ENCODE measurements at regions not wholly inside any gene's neighbourhood (a gene's known extent, or its start where the extent isn't known, plus 50 kb on each side); places are given as distances from the start of the nearest gene placed in this dataset.
"Not testable (repeated sequence)": the region's sequence is repeated elsewhere in the genome, so short reads cannot be mapped to it uniquely, and the experiment has no call there.

DNA sequence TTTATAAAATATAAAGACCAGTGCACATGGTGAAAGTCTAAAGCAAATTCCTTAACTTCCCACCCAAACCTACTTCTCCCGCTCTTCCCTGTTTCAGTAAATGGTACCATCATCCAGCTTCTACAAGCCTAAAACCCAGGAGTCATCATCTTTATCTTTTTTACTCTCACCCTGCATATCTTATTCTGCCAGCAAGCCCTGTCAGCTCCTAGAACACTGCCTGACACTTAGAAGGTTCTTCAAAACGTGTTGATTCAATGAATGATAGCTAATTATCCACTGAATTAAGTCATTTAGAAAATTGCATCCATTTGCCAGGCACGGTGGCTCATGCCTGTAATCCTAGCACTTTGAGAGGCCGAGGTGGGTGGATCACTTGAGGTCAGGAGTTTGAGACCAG lies 185.7 kb downstream of the TFAP2B start:
- POLR2A ChIA-PET, result interaction anchor here in 1 of 2 donors (0.6 kb wide), 1 partner anchor 130 kb away, joined by 3 read pairs; no protein-coding TSS in a partner anchor
- peaks cover 2 to 8% (median 7%) of the 10 kb centered on the region in 3 donors for H3K9me3 Mint-ChIP-seq
- no peak for DNase-seq
- H3K4me3 ChIP-seq (ENCODE audit: control insufficient read depth in 1 of 2, extremely low read depth in 1 of 2, low read length in 1 of 2), result no peak overlapping the region
- no peak overlapping the region for H3K27ac Mint-ChIP-seq
- H3K9me3 ChIP-seq, result no peaks in the 10 kb centered on the region
- no peaks in the 10 kb centered on the region for H3K36me3 Mint-ChIP-seq
- no peaks in the 10 kb centered on the region for H3K27me3 ChIP-seq (replicated peaks in 1 of 2; ENCODE audit: control insufficient read depth in 2 of 2, extremely low read depth in 1 of 2, insufficient read depth in 2 of 2, low read length in 1 of 2)
- H3K36me3 ChIP-seq (ENCODE audit: control insufficient read depth in 2 of 2, extremely low read depth in 1 of 2, insufficient read depth in 1 of 2, low read length in 1 of 2), result no peaks in the 10 kb centered on the region
- 100% methylated on average over 1 of the region's 4 CpGs for WGBS (ENCODE audit: insufficient coverage)
- no peaks in the 10 kb centered on the region for H3K4me1 ChIP-seq (ENCODE audit: control insufficient read depth in 1 of 2, extremely low read depth in 1 of 2, insufficient read depth in 2 of 2, low read length in 2 of 2)
- H3K27ac ChIP-seq (ENCODE audit: low read length), result no peak overlapping the region
- H3K27me3 Mint-ChIP-seq, result no peaks in the 10 kb centered on the region
- ATAC-seq (replicated peaks in 1 of 4), result no peak
- no peaks in the 10 kb centered on the region for H3K4me1 Mint-ChIP-seq
- no peak overlapping the region for H3K4me3 Mint-ChIP-seq
- CTCF ChIA-PET, result no interaction called here

DNA sequence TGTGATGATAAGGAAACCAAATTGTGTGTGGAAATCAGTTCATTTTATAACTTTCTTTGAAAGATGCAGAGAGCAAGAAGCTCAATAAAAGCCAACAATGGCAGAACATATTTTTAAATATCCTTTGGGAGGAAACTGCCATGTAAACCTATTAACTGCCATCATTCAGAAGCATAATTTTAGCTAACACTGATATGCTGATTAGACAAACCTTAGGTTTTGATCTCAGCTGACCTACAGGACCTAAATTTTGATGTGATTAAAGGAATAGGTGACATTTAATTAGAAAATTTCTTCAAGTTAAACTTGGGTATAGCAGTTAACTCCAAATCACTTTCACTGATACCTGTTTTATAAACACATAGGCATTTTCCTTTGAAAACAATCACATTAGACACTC lies 187.1 kb downstream of the TFAP2B start:
- no peak overlapping the region for H3K27ac ChIP-seq (ENCODE audit: low read length)
- H3K9me3 ChIP-seq, result no peaks in the 10 kb centered on the region
- no peaks in the 10 kb centered on the region for H3K27me3 ChIP-seq (replicated peaks in 1 of 2; ENCODE audit: control insufficient read depth in 2 of 2, extremely low read depth in 1 of 2, insufficient read depth in 2 of 2, low read length in 1 of 2)
- no peaks in the 10 kb centered on the region for H3K36me3 Mint-ChIP-seq
- H3K27me3 Mint-ChIP-seq, result no peaks in the 10 kb centered on the region
- no peak overlapping the region for H3K4me3 ChIP-seq (ENCODE audit: control insufficient read depth in 1 of 2, extremely low read depth in 1 of 2, low read length in 1 of 2)
- no peak overlapping the region for H3K4me3 Mint-ChIP-seq
- no peak overlapping the region for H3K27ac Mint-ChIP-seq
- ATAC-seq (replicated peaks in 1 of 4), result no peak
- peaks cover 2 to 8% (median 7%) of the 10 kb centered on the region in 3 donors for H3K9me3 Mint-ChIP-seq
- no peaks in the 10 kb centered on the region for H3K4me1 ChIP-seq (ENCODE audit: control insufficient read depth in 1 of 2, extremely low read depth in 1 of 2, insufficient read depth in 2 of 2, low read length in 2 of 2)
- no peak for DNase-seq
- ChIA-PET CTCF (no interaction called here), POLR2A (no interaction called here)
- no peaks in the 10 kb centered on the region for H3K36me3 ChIP-seq (ENCODE audit: control insufficient read depth in 2 of 2, extremely low read depth in 1 of 2, insufficient read depth in 1 of 2, low read length in 1 of 2)
- no peaks in the 10 kb centered on the region for H3K4me1 Mint-ChIP-seq

DNA sequence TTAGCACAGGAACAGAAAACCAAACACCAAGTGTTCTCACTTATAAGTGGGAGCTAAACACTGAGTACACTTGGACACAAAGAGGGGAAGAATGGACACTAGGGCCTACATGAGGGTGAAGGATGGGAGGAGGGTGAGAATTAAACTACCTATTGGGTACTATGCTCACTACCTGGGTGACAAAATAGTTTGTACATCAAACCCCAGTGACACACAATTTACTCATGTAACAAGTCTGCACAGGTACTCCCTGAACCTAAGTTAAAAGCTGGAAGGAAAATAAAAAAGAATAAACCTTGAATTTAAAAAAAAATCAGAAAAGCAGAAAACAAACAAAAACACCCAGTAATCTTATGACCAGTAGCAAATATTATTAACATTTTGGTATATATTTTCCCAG lies 188.6 kb downstream of the TFAP2B start:
- DNase-seq (no peak), ATAC-seq (replicated peaks in 1 of 4) (no peak)
- no peak overlapping the region for H3K27ac ChIP-seq (ENCODE audit: low read length)
- Mint-ChIP-seq H3K36me3 (no peaks in the 10 kb centered on the region), H3K4me1 (no peaks in the 10 kb centered on the region), H3K27me3 (no peaks in the 10 kb centered on the region), H3K27ac (no peak overlapping the region), H3K9me3 (peaks cover 2 to 8% (median 7%) of the 10 kb centered on the region in 3 donors), H3K4me3 (no peak overlapping the region)
- H3K9me3 ChIP-seq, result no peaks in the 10 kb centered on the region
- H3K4me3 ChIP-seq (ENCODE audit: control insufficient read depth in 1 of 2, extremely low read depth in 1 of 2, low read length in 1 of 2), result no peak overlapping the region
- no peaks in the 10 kb centered on the region for H3K27me3 ChIP-seq (replicated peaks in 1 of 2; ENCODE audit: control insufficient read depth in 2 of 2, extremely low read depth in 1 of 2, insufficient read depth in 2 of 2, low read length in 1 of 2)
- H3K36me3 ChIP-seq (ENCODE audit: control insufficient read depth in 2 of 2, extremely low read depth in 1 of 2, insufficient read depth in 1 of 2, low read length in 1 of 2), result no peaks in the 10 kb centered on the region
- CTCF ChIA-PET, result no interaction called here
- POLR2A ChIA-PET, result no interaction called here
- no peaks in the 10 kb centered on the region for H3K4me1 ChIP-seq (ENCODE audit: control insufficient read depth in 1 of 2, extremely low read depth in 1 of 2, insufficient read depth in 2 of 2, low read length in 2 of 2)

DNA sequence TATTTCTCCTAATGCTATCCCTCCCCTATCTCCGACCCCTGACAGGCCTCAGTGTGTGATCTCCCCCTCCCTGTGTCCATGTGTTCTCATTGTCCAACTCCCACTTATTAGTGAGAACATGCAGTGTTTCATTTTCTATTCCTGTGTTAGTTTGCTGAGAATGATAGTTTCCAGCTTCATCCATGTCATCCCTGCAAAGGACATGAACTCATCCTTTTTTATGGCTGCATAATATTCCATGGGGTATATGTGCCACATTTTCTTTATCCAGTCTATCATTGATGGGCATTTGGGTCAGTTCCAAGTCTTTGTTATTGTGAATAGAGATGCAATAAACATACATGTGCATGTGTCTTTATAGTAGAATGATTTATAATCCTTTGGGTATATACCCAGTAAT lies 190.0 kb downstream of the TFAP2B start:
- H3K27me3 Mint-ChIP-seq; POLR2A ChIA-PET; H3K9me3 ChIP-seq; H3K4me3 Mint-ChIP-seq; H3K4me1 ChIP-seq (ENCODE audit: control insufficient read depth in 1 of 2, extremely low read depth in 1 of 2, insufficient read depth in 2 of 2, low read length in 2 of 2); H3K4me3 ChIP-seq (ENCODE audit: control insufficient read depth in 1 of 2, extremely low read depth in 1 of 2, low read length in 1 of 2); H3K27me3 ChIP-seq (replicated peaks in 1 of 2; ENCODE audit: control insufficient read depth in 2 of 2, extremely low read depth in 1 of 2, insufficient read depth in 2 of 2, low read length in 1 of 2); H3K36me3 ChIP-seq (ENCODE audit: control insufficient read depth in 2 of 2, extremely low read depth in 1 of 2, insufficient read depth in 1 of 2, low read length in 1 of 2); H3K36me3 Mint-ChIP-seq; DNase-seq; H3K9me3 Mint-ChIP-seq; CTCF ChIA-PET; ATAC-seq (replicated peaks in 1 of 4); H3K4me1 Mint-ChIP-seq; H3K27ac ChIP-seq (ENCODE audit: low read length); H3K27ac Mint-ChIP-seq: not testable (repeated sequence)
- no CpG with 5 or more reads among the region's 1 CpG for WGBS (ENCODE audit: insufficient coverage)

DNA sequence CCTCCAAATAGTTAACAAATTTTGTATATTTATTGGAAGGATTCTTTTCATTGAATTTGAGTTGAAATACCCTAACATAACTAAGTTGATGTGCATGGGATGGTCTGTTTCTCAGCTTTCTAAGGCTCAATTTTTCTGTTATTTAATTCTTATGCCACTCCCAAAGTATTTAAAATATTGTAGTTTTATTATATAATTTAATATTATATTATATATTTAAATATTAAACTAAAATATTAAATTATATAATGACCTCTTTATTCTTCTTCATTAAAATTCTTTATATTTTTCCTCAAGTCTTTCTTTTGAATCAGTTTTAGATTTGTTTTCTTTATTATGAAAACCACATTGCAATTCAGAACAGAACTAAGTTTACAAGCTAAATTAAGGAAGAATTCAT lies 194.7 kb downstream of the TFAP2B start:
- CTCF ChIA-PET, result no interaction called here
- H3K9me3 Mint-ChIP-seq, result peaks cover 0 to 2% (median 0%) of the 10 kb centered on the region in 3 donors

DNA sequence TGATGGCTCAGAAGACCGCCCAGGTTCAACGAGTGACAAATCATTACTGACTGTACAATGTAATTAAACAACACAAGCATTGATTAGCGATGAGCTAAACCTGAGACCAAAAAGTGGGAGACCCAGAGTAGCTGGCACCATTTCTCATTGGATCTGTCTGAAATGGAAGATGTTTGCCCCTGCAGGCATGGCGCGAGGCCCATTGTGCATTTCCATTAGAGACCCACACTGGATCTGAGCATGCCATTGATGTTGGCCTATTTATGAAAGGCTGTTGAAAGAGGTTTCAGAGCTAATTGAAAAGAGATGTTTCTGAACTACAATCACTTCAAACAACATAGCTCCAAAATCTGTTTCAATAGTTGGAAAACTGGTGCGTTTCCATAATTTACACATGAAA lies 196.7 kb downstream of the TFAP2B start:
- 82% methylated on average over 3 of the region's 6 CpGs for WGBS (ENCODE audit: insufficient coverage)
- Mint-ChIP-seq H3K9me3 (no peaks in the 10 kb centered on the region), H3K4me1 (no peaks in the 10 kb centered on the region), H3K27ac (no peak overlapping the region), H3K36me3 (no peaks in the 10 kb centered on the region), H3K27me3 (no peaks in the 10 kb centered on the region), H3K4me3 (no peak overlapping the region)
- DNase-seq, result no peak
- H3K27ac ChIP-seq (ENCODE audit: low read length), result no peak overlapping the region
- CTCF ChIA-PET, result no interaction called here
- H3K4me1 ChIP-seq (ENCODE audit: control insufficient read depth in 1 of 2, extremely low read depth in 1 of 2, insufficient read depth in 2 of 2, low read length in 2 of 2), result no peaks in the 10 kb centered on the region
- no peaks in the 10 kb centered on the region for H3K36me3 ChIP-seq (ENCODE audit: control insufficient read depth in 2 of 2, extremely low read depth in 1 of 2, insufficient read depth in 1 of 2, low read length in 1 of 2)
- ATAC-seq (replicated peaks in 1 of 4), result no peak
- POLR2A ChIA-PET, result no interaction called here
- H3K27me3 ChIP-seq (replicated peaks in 1 of 2; ENCODE audit: control insufficient read depth in 2 of 2, extremely low read depth in 1 of 2, insufficient read depth in 2 of 2, low read length in 1 of 2), result no peaks in the 10 kb centered on the region
- no peak overlapping the region for H3K4me3 ChIP-seq (ENCODE audit: control insufficient read depth in 1 of 2, extremely low read depth in 1 of 2, low read length in 1 of 2)
- no peaks in the 10 kb centered on the region for H3K9me3 ChIP-seq

More for the DNA sequence above, 194.7 kb downstream of the TFAP2B start:
- no peaks in the 10 kb centered on the region for H3K36me3 Mint-ChIP-seq
- ATAC-seq (replicated peaks in 1 of 4) (no peak), DNase-seq (no peak)
- no peaks in the 10 kb centered on the region for H3K4me1 Mint-ChIP-seq
- POLR2A ChIA-PET, result no interaction called here
- Histone ChIP-seq H3K27me3 (replicated peaks in 1 of 2; ENCODE audit: control insufficient read depth in 2 of 2, extremely low read depth in 1 of 2, insufficient read depth in 2 of 2, low read length in 1 of 2) (no peaks in the 10 kb centered on the region), H3K36me3 (ENCODE audit: control insufficient read depth in 2 of 2, extremely low read depth in 1 of 2, insufficient read depth in 1 of 2, low read length in 1 of 2) (no peaks in the 10 kb centered on the region), H3K27ac (ENCODE audit: low read length) (no peak overlapping the region), H3K9me3 (no peaks in the 10 kb centered on the region), H3K4me1 (ENCODE audit: control insufficient read depth in 1 of 2, extremely low read depth in 1 of 2, insufficient read depth in 2 of 2, low read length in 2 of 2) (no peaks in the 10 kb centered on the region), H3K4me3 (ENCODE audit: control insufficient read depth in 1 of 2, extremely low read depth in 1 of 2, low read length in 1 of 2) (no peak overlapping the region)
- H3K27ac Mint-ChIP-seq, result no peak overlapping the region
- H3K27me3 Mint-ChIP-seq, result no peaks in the 10 kb centered on the region
- no peak overlapping the region for H3K4me3 Mint-ChIP-seq

DNA sequence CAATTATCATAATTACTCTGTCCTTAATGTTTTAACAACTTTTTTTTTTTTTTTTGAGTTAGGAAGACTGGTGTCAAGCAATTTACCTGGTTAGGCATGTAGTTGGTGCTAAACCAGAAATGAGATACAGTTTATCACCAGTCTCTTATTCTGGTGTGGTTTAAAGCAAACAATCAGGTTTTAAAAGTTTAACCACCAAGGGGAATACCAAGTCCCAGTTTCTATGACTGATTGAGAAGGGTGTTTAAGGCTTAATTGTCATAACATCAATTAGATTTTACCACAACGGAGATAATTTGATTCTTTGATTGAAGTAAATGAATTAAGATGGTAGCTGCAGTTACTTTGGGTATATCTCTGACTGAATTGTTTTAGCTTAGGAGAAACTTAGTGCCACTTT lies 197.8 kb downstream of the TFAP2B start:
- WGBS (ENCODE audit: insufficient coverage), result no CpG with 5 or more reads among the region's 1 CpG

More for the DNA sequence above, 197.8 kb downstream of the TFAP2B start:
- H3K9me3 ChIP-seq, result no peaks in the 10 kb centered on the region
- H3K27me3 ChIP-seq (replicated peaks in 1 of 2; ENCODE audit: control insufficient read depth in 2 of 2, extremely low read depth in 1 of 2, insufficient read depth in 2 of 2, low read length in 1 of 2), result no peaks in the 10 kb centered on the region
- H3K36me3 ChIP-seq (ENCODE audit: control insufficient read depth in 2 of 2, extremely low read depth in 1 of 2, insufficient read depth in 1 of 2, low read length in 1 of 2), result no peaks in the 10 kb centered on the region
- no peaks in the 10 kb centered on the region for H3K36me3 Mint-ChIP-seq
- ATAC-seq (replicated peaks in 1 of 4) (no peak), DNase-seq (no peak)
- no peaks in the 10 kb centered on the region for H3K27me3 Mint-ChIP-seq
- no peaks in the 10 kb centered on the region for H3K4me1 ChIP-seq (ENCODE audit: control insufficient read depth in 1 of 2, extremely low read depth in 1 of 2, insufficient read depth in 2 of 2, low read length in 2 of 2)
- no peaks in the 10 kb centered on the region for H3K4me1 Mint-ChIP-seq
- ChIA-PET CTCF (no interaction called here), POLR2A (no interaction called here)
- no peak overlapping the region for H3K4me3 ChIP-seq (ENCODE audit: control insufficient read depth in 1 of 2, extremely low read depth in 1 of 2, low read length in 1 of 2)
- no peak overlapping the region for H3K27ac ChIP-seq (ENCODE audit: low read length)
- H3K27ac Mint-ChIP-seq, result no peak overlapping the region
- H3K9me3 Mint-ChIP-seq, result no peaks in the 10 kb centered on the region
- no peak overlapping the region for H3K4me3 Mint-ChIP-seq

Measured in T-cell (primary cell).